Astrocyte of the spinal cord (primary cell): ENCODE measurements at regions not wholly inside any gene's neighbourhood (a gene's known extent, or its start where the extent isn't known, plus 50 kb on each side); places are given as distances from the start of the nearest gene placed in this dataset.

Experiments used
- DNase-seq: peaks from one replicate; pipeline ENCODE4 v3.0.0; 2011; ENCODE audit warnings: low read depth, low spot score
- H3K4me3 ChIP-seq: 2 replicates; pipeline ENCODE4 v1.5.1; 2011; ENCODE audit warnings: low read depth, mild to moderate bottlenecking, low read length, moderate library complexity
- CTCF ChIP-seq: IDR thresholded peaks from 2 replicates; pipeline ENCODE4 v1.5.1; 2012; ENCODE audit warnings: low read depth, mild to moderate bottlenecking, low read length, inconsistent platforms
- in situ Hi-C: cut with HindIII; loops from 2 replicates; pipeline ENCODE4 v1.10.0; 2017; ENCODE audit warnings: low sequenced_read_pairs

- TF ChIP-seq CTCF, result no peak
- no peak for DNase-seq
- in situ Hi-C loops, result no loop called here
- H3K4me3 ChIP-seq, result no peak overlapping the region
Observed at GRCh38 chrX:116226665-116227484, 56.3 kb downstream of the AGTR2 start.

GRCh38 chrX:116230130-116230898, 59.8 kb downstream of the AGTR2 start:
- TF ChIP-seq CTCF, result no peak
- no peak overlapping the region for H3K4me3 ChIP-seq
- DNase-seq, result no peak
- in situ Hi-C loops, result no loop called here

- no peak for TF ChIP-seq CTCF
- no peak overlapping the region for H3K4me3 ChIP-seq
- in situ Hi-C loops, result no loop called here
- peak; percentile 65 for DNase-seq
Observed at GRCh38 chrX:116232833-116233232, 62.3 kb downstream of the AGTR2 start.

GRCh38 chrX:116236666-116237065, 66.1 kb downstream of the AGTR2 start:
- TF ChIP-seq CTCF, result no peak
- H3K4me3 ChIP-seq, result no peak overlapping the region
- in situ Hi-C loops, result no loop called here
- peak; percentile 29 for DNase-seq

- no peak overlapping the region for H3K4me3 ChIP-seq
- no peak for DNase-seq
- no peak for TF ChIP-seq CTCF
- in situ Hi-C loops, result no loop called here
Observed at GRCh38 chrX:116238093-116238492, 67.5 kb downstream of the AGTR2 start.

GRCh38 chrX:116238567-116239255, 68.2 kb downstream of the AGTR2 start:
- in situ Hi-C loops, result no loop called here
- no peak for TF ChIP-seq CTCF
- no peak overlapping the region for H3K4me3 ChIP-seq
- DNase-seq, result no peak
